Esophagus muscularis mucosa (tissue), 4 donors: ENCODE measurements at regions not wholly inside any gene's neighbourhood (a gene's known extent, or its start where the extent isn't known, plus 50 kb on each side); places are given as distances from the start of the nearest gene placed in this dataset.

Source experiments
- DNase-seq: peaks from one replicate; pipeline ENCODE4 v3.0.0-alpha.2; 2017; ENCODE audit errors: extremely low spot score
- H3K27ac ChIP-seq, 4 donors: fragments of 200-600 bp; sonication (generic); replicated peaks in 1 of 4; 1 replicate in 3 of 4; 2 replicates in 1 of 4; pipeline ENCODE4 v1.5.1; 2016 to 2019; ENCODE audit warnings: mild to moderate bottlenecking in 1 of 4
- H3K27me3 ChIP-seq, 4 donors: fragments of 200-600 bp; sonication (generic); one replicate each; pipeline versions ENCODE4 v1.5.1 to v1.6.0; 2016 to 2019
- H3K36me3 ChIP-seq, 4 donors: fragments of 200-600 bp; sonication (generic); one replicate each; pipeline ENCODE4 v1.5.1; 2016 to 2019
- H3K4me1 ChIP-seq, 4 donors: fragments of 200-600 bp; sonication (generic); one replicate each; pipeline ENCODE4 v1.5.1; 2016 to 2019
- H3K4me3 ChIP-seq, 4 donors: fragments of 200-600 bp; sonication (generic); 1 replicate in 2 of 4; 2 replicates in 2 of 4; pipeline ENCODE4 v1.5.1; 2016 to 2019; ENCODE audit warnings: mild to moderate bottlenecking in 4 of 4, moderate library complexity in 1 of 4
- H3K9me3 ChIP-seq, 4 donors: fragments of 200-600 bp; sonication (generic); 1 replicate in 3 of 4; 2 replicates in 1 of 4; pipeline ENCODE4 v1.5.1; 2016 to 2019
- CTCF ChIP-seq, 3 experiments: fragments of 200-600 bp in 2 of 3; fragments of 450-650 bp in 1 of 3; sonication (generic) in 2 of 3; IDR thresholded peaks; one replicate each; pipeline ENCODE4 v1.5.1; 2017 to 2019; ENCODE audit warnings: antibody characterized with exemption in 3 of 3, mild to moderate bottlenecking in 2 of 3, moderate library complexity in 1 of 3
- EP300 ChIP-seq: sonication (generic); formaldehyde crosslinking; IDR thresholded peaks from one replicate; pipeline ENCODE4 v1.6.1; 2017; ENCODE audit warnings: antibody characterized with exemption
- POLR2A ChIP-seq: fragments of 450-650 bp; IDR thresholded peaks from one replicate; pipeline ENCODE4 v1.6.1; 2017; ENCODE audit warnings: antibody characterized with exemption, moderate library complexity, mild to moderate bottlenecking, low read depth
- POLR2AphosphoS5 ChIP-seq, 2 donors: sonication (generic); formaldehyde crosslinking; IDR thresholded peaks; one replicate each; pipeline ENCODE4 v1.6.1; 2017; ENCODE audit warnings: antibody characterized with exemption in 2 of 2
- WGBS: methylation state at CpG from one replicate; pipeline ENCODE4 v1.1.5; 2018; 5-methylcytosine and 5-hydroxymethylcytosine counted together
- intact Hi-C: fragments of 100-400 bp; cut with DNase I; formaldehyde crosslinking; loops from one replicate; pipeline ENCODE4 v1.15.1; 2023

GRCh38 chr11:64445651-64446050, 86.7 kb downstream of the RPS6KA4 start:
- Histone ChIP-seq H3K36me3 (no peaks in the 10 kb centered on the region), H3K4me3 (no peak overlapping the region), H3K9me3 (no peaks in the 10 kb centered on the region), H3K27ac (no peak overlapping the region), H3K4me1 (peaks cover 15 to 26% (median 21%) of the 10 kb centered on the region in 4 donors), H3K27me3 (peaks cover 0 to 41% (median 0%) of the 10 kb centered on the region in 4 donors)
- no peak for DNase-seq
- TF ChIP-seq POLR2A: no peak
- TF ChIP-seq POLR2AphosphoS5 (IDR thresholded peaks at IDR 0.05): no peak
- no peak for TF ChIP-seq CTCF (IDR thresholded peaks at IDR 0.05)
- no peak for TF ChIP-seq EP300
- intact Hi-C loops: loop anchor here (5.0 kb wide), 1 partner anchor 207 kb away; no protein-coding TSS in a partner anchor
- WGBS: 84% methylated on average over 4 of the region's 4 CpGs

GRCh38 chr11:64447831-64448598, 89.1 kb downstream of the RPS6KA4 start:
- peaks cover 0 to 39% (median 0%) of the 10 kb centered on the region in 4 donors for H3K27me3 ChIP-seq
- intact Hi-C loops: loop anchor here (5.0 kb wide), 1 partner anchor 204 kb away; no protein-coding TSS in a partner anchor
- peak overlapping the region in 3 of 4 donors; percentile 3 to 51 (median 38) for H3K27ac ChIP-seq
- peaks cover 15 to 23% (median 21%) of the 10 kb centered on the region in 4 donors for H3K4me1 ChIP-seq
- no peaks in the 10 kb centered on the region for H3K36me3 ChIP-seq
- TF ChIP-seq CTCF (IDR thresholded peaks at IDR 0.05) (no peak), POLR2AphosphoS5 (IDR thresholded peaks at IDR 0.05) (no peak), POLR2A (no peak), EP300 (no peak)
- no peaks in the 10 kb centered on the region for H3K9me3 ChIP-seq
- no peak for DNase-seq
- WGBS: 27% methylated on average over 13 of the region's 17 CpGs
- peak overlapping the region; percentile 8 to 52 (median 40) for H3K4me3 ChIP-seq

GRCh38 chr11:64448599-64449380, 89.8 kb downstream of the RPS6KA4 start:
- no peak for DNase-seq
- peak overlapping the region in 3 of 4 donors; percentile 3 to 51 (median 38) for H3K27ac ChIP-seq
- TF ChIP-seq EP300: no peak
- TF ChIP-seq CTCF (IDR thresholded peaks at IDR 0.05): peak; percentile 73 to 87 (median 74)
- peaks cover 15 to 23% (median 21%) of the 10 kb centered on the region in 4 donors for H3K4me1 ChIP-seq
- no peaks in the 10 kb centered on the region for H3K36me3 ChIP-seq
- peak overlapping the region; percentile 35 to 52 (median 40) for H3K4me3 ChIP-seq
- intact Hi-C loops: loop anchor here (5.0 kb wide), 1 partner anchor 204 kb away; no protein-coding TSS in a partner anchor
- WGBS: 3% methylated on average over 20 of the region's 37 CpGs
- H3K9me3 ChIP-seq: no peaks in the 10 kb centered on the region
- peaks cover 0 to 39% (median 0%) of the 10 kb centered on the region in 4 donors for H3K27me3 ChIP-seq

- TF ChIP-seq POLR2A (no peak), CTCF (IDR thresholded peaks at IDR 0.05) (peak; percentile 34 to 81 (median 54))
- intact Hi-C loops: loop anchor here (5.0 kb wide), 1 partner anchor 203 kb away; no protein-coding TSS in a partner anchor
- H3K4me1 ChIP-seq: peaks cover 15 to 23% (median 21%) of the 10 kb centered on the region in 4 donors
- DNase-seq: no peak
- no peaks in the 10 kb centered on the region for H3K9me3 ChIP-seq
- WGBS: 61% methylated on average over 12 of the region's 31 CpGs
- no peaks in the 10 kb centered on the region for H3K36me3 ChIP-seq
- peaks cover 0 to 36% (median 0%) of the 10 kb centered on the region in 4 donors for H3K27me3 ChIP-seq
- peak overlapping the region in 1 of 4 donors; percentile 51 for H3K27ac ChIP-seq
- H3K4me3 ChIP-seq: peak overlapping the region; percentile 35 to 52 (median 40)
Measured at GRCh38 chr11:64449381-64450167, 90.6 kb downstream of the RPS6KA4 start.
